Tibial nerve (tissue), 4 donors: ENCODE measurements at regions not wholly inside any gene's neighbourhood (a gene's known extent, or its start where the extent isn't known, plus 50 kb on each side); places are given as distances from the start of the nearest gene placed in this dataset.

Experiments used
- DNase-seq, 2 donors: peaks; one replicate each; pipeline ENCODE4 v3.0.0-alpha.2; 2019; ENCODE audit warnings: low spot score in 2 of 2
- H3K27ac ChIP-seq, 4 donors: fragments of 200-600 bp; sonication (generic) in 3 of 4; one replicate each; pipeline ENCODE4 v1.5.1; 2017 to 2019; ENCODE audit warnings: mild to moderate bottlenecking in 1 of 4
- H3K27me3 ChIP-seq, 2 donors: fragments of 200-600 bp; sonication (generic) in 1 of 2; one replicate each; pipeline versions ENCODE4 v1.5.1 to v1.6.0; 2017 to 2019
- H3K36me3 ChIP-seq, 3 donors: fragments of 200-600 bp; sonication (generic); one replicate each; pipeline ENCODE4 v1.5.1; 2018 to 2019
- H3K4me1 ChIP-seq, 4 donors: fragments of 200-600 bp; sonication (generic) in 3 of 4; one replicate each; pipeline ENCODE4 v1.5.1; 2017 to 2019
- H3K4me3 ChIP-seq, 4 donors: fragments of 200-600 bp; sonication (generic) in 3 of 4; one replicate each; pipeline ENCODE4 v1.5.1; 2017 to 2019; ENCODE audit warnings: mild to moderate bottlenecking in 1 of 4, moderate library complexity in 1 of 4
- H3K9me3 ChIP-seq, 4 donors: fragments of 200-600 bp; sonication (generic) in 3 of 4; one replicate each; pipeline ENCODE4 v1.5.1; 2017 to 2019
- EP300 ChIP-seq, 2 donors: sonication (generic); formaldehyde crosslinking; IDR thresholded peaks; one replicate each; pipeline ENCODE4 v1.6.1; 2017; ENCODE audit warnings: antibody characterized with exemption in 2 of 2, mild to moderate bottlenecking in 1 of 2
- POLR2A ChIP-seq, 2 donors: fragments of 450-650 bp; IDR thresholded peaks; one replicate each; pipeline ENCODE4 v1.6.1; 2017; ENCODE audit warnings: antibody characterized with exemption in 2 of 2, mild to moderate bottlenecking in 2 of 2, moderate library complexity in 2 of 2
- WGBS, 2 donors: methylation state at CpG; one replicate each; pipeline ENCODE4 v1.1.5; 2018; 5-methylcytosine and 5-hydroxymethylcytosine counted together
- TF ChIP-seq, protein P1 (sequence below), 5 experiments: fragments of 200-600 bp in 3 of 5; fragments of 450-650 bp in 2 of 5; sonication (generic) in 3 of 5; IDR thresholded peaks; one replicate each; pipeline ENCODE4 v1.5.1; 2016 to 2019; ENCODE audit warnings: antibody characterized with exemption in 5 of 5, mild to moderate bottlenecking in 3 of 5, moderate library complexity in 2 of 5

- no peaks in the 10 kb centered on the region for H3K27me3 ChIP-seq
- H3K4me1 ChIP-seq: peaks cover 0 to 9% (median 0%) of the 10 kb centered on the region in 4 donors
- no peak for DNase-seq
- no peaks in the 10 kb centered on the region for H3K9me3 ChIP-seq
- no peak overlapping the region for H3K27ac ChIP-seq
- TF ChIP-seq, protein P1, sequence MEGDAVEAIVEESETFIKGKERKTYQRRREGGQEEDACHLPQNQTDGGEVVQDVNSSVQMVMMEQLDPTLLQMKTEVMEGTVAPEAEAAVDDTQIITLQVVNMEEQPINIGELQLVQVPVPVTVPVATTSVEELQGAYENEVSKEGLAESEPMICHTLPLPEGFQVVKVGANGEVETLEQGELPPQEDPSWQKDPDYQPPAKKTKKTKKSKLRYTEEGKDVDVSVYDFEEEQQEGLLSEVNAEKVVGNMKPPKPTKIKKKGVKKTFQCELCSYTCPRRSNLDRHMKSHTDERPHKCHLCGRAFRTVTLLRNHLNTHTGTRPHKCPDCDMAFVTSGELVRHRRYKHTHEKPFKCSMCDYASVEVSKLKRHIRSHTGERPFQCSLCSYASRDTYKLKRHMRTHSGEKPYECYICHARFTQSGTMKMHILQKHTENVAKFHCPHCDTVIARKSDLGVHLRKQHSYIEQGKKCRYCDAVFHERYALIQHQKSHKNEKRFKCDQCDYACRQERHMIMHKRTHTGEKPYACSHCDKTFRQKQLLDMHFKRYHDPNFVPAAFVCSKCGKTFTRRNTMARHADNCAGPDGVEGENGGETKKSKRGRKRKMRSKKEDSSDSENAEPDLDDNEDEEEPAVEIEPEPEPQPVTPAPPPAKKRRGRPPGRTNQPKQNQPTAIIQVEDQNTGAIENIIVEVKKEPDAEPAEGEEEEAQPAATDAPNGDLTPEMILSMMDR (IDR thresholded peaks at IDR 0.05): no peak
- TF ChIP-seq POLR2A (IDR thresholded peaks at IDR 0.05) (no peak), EP300 (IDR thresholded peaks at IDR 0.05) (no peak)
- H3K4me3 ChIP-seq: no peak overlapping the region
- 75 to 83% methylated on average over 1 of the region's 1 CpG for WGBS, 2 donors
- no peaks in the 10 kb centered on the region for H3K36me3 ChIP-seq
Measured at GRCh38 chr1:72568113-72568512, 285.8 kb upstream of the NEGR1 start.

- H3K36me3 ChIP-seq: no peaks in the 10 kb centered on the region
- peaks cover 0 to 9% (median 0%) of the 10 kb centered on the region in 4 donors for H3K4me1 ChIP-seq
- DNase-seq: no peak
- H3K27ac ChIP-seq: no peak overlapping the region
- no peaks in the 10 kb centered on the region for H3K9me3 ChIP-seq
- no peaks in the 10 kb centered on the region for H3K27me3 ChIP-seq
- no peak for TF ChIP-seq POLR2A (IDR thresholded peaks at IDR 0.05)
- TF ChIP-seq, protein P1 (IDR thresholded peaks at IDR 0.05): no peak
- no peak for TF ChIP-seq EP300 (IDR thresholded peaks at IDR 0.05)
- no peak overlapping the region for H3K4me3 ChIP-seq
Measured at GRCh38 chr1:72567521-72567920, 285.2 kb upstream of the NEGR1 start.

DNA sequence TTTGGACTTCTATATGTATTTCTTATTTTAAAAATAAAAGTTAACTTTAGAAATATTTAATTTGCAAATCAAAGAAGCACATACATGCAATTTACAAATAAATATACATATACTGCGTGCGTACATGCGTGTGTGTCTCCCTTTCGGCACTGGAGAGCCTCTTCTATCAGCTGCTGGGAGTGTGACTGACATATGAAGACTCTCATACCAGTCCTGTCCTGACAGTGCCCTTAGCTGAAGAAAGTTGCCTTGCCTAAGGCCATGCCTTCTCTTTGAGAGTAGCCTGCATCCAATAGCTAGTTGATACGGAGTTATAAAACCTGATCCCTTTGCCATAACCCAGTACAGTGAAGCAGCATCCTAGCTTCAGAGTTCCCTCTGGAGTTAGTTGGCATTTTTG lies 282.4 kb upstream of the NEGR1 start:
- no peak for DNase-seq
- 93 to 94% methylated on average over 5 of the region's 5 CpGs for WGBS, 2 donors
- TF ChIP-seq EP300 (IDR thresholded peaks at IDR 0.05) (no peak), POLR2A (IDR thresholded peaks at IDR 0.05) (no peak)
- TF ChIP-seq, protein P1 (IDR thresholded peaks at IDR 0.05): no peak
- H3K27ac ChIP-seq: no peak overlapping the region
- H3K36me3 ChIP-seq: no peaks in the 10 kb centered on the region
- peaks cover 0 to 9% (median 0%) of the 10 kb centered on the region in 4 donors for H3K4me1 ChIP-seq
- H3K27me3 ChIP-seq: no peaks in the 10 kb centered on the region
- H3K4me3 ChIP-seq: no peak overlapping the region
- no peaks in the 10 kb centered on the region for H3K9me3 ChIP-seq

DNA sequence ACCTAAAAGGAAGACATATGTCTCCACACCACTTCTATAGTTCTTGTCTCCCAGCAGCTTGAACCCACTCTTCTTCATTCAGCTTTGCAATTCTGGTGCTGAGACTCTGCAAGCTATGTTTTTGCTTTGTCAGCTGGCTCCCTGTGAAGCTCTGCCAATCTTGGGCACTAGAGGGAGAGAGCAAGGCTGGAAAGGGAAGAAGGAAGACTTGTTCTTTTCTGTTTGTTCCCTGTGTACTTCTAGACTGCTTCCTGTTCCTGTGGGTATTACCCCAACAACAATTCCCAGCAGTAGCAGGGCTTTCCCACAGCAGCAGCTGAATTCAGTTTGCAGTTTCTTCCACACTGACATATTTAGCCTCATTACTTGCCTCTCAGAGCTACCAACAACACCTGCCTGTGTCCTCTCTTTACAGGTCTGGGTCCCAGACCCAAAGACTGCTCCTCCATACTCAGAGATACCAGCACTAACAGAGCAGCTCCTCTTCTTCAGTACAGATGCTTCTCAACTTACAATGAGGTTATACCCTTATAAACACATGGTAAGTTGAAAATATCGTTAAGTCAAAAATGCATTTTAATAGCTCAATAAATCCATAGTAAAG lies 275.2 kb upstream of the NEGR1 start:
- 72 to 94% methylated on average over 1 of the region's 1 CpG for WGBS, 2 donors
- Histone ChIP-seq H3K27me3 (no peaks in the 10 kb centered on the region), H3K4me3 (no peak overlapping the region), H3K9me3 (no peaks in the 10 kb centered on the region), H3K4me1 (no peaks in the 10 kb centered on the region), H3K27ac (no peak overlapping the region), H3K36me3 (no peaks in the 10 kb centered on the region)
- DNase-seq: no peak
- no peak for TF ChIP-seq EP300 (IDR thresholded peaks at IDR 0.05)
- no peak for TF ChIP-seq POLR2A (IDR thresholded peaks at IDR 0.05)

- Histone ChIP-seq H3K4me1 (peaks cover 0 to 5% (median 0%) of the 10 kb centered on the region in 4 donors), H3K27me3 (no peaks in the 10 kb centered on the region), H3K27ac (no peak overlapping the region), H3K4me3 (no peak overlapping the region), H3K36me3 (no peaks in the 10 kb centered on the region), H3K9me3 (no peaks in the 10 kb centered on the region)
- DNase-seq: no peak
- TF ChIP-seq, protein P1 (IDR thresholded peaks at IDR 0.05): no peak
- 38 to 60% methylated on average over 1 of the region's 1 CpG for WGBS, 2 donors
Measured at GRCh38 chr1:72547412-72547811, 265.1 kb upstream of the NEGR1 start.

GRCh38 chr1:72540674-72541073 lies 258.3 kb upstream of the NEGR1 start:
- WGBS, 2 donors: 77 to 78% methylated on average over 4 of the region's 4 CpGs
- H3K27me3 ChIP-seq: no peaks in the 10 kb centered on the region
- no peaks in the 10 kb centered on the region for H3K9me3 ChIP-seq
- TF ChIP-seq POLR2A (IDR thresholded peaks at IDR 0.05) (no peak), EP300 (IDR thresholded peaks at IDR 0.05) (no peak)
- TF ChIP-seq, protein P1 (IDR thresholded peaks at IDR 0.05): no peak
- no peaks in the 10 kb centered on the region for H3K4me1 ChIP-seq
- no peak for DNase-seq
- no peaks in the 10 kb centered on the region for H3K36me3 ChIP-seq
- no peak overlapping the region for H3K4me3 ChIP-seq
- H3K27ac ChIP-seq: no peak overlapping the region
